ENCODE measurements at regions not wholly inside any gene's neighbourhood (a gene's known extent, or its start where the extent isn't known, plus 50 kb on each side); places are given as distances from the start of the nearest gene placed in this dataset.

- no peak overlapping the region for H2BK15ac ChIP-seq (ENCODE audit: low read depth, low read length)
- no peak overlapping the region for H2BK12ac ChIP-seq (ENCODE audit: insufficient read length, low read depth, low read length)
- no peaks in the 10 kb centered on the region for H3K23me2 ChIP-seq (ENCODE audit: insufficient read length, low read depth, low read length, poor library complexity, severe bottlenecking)
- no peaks in the 10 kb centered on the region for H4K20me1 ChIP-seq (ENCODE audit: control insufficient read depth, insufficient read depth, insufficient read length)
- H3K9me3 ChIP-seq (ENCODE audit: control insufficient read depth, low read depth, low read length), result no peaks in the 10 kb centered on the region
- H3K27ac ChIP-seq (ENCODE audit: insufficient read length, low read depth, low read length), result no peak overlapping the region
- H3K4me1 ChIP-seq (ENCODE audit: insufficient read depth, low read length), result no peaks in the 10 kb centered on the region
- H3K4ac ChIP-seq (ENCODE audit: low read depth, low read length), result no peak overlapping the region
- no peaks in the 10 kb centered on the region for H3K27me3 Mint-ChIP-seq (ENCODE audit: low read depth)
- H3K9ac ChIP-seq (ENCODE audit: extremely low read depth, insufficient read length, low read length), result no peak overlapping the region
- H2AK5ac ChIP-seq (ENCODE audit: insufficient read length, low read length), result no peak overlapping the region
- H3K4me2 ChIP-seq (ENCODE audit: insufficient read depth, insufficient read length, low read length), result no peak overlapping the region
- H3K4me3 Mint-ChIP-seq, result no peak overlapping the region
- H3K56ac ChIP-seq (ENCODE audit: insufficient read length, low read depth, low read length), result no peak overlapping the region
- H4K8ac ChIP-seq (replicated peaks; ENCODE audit: insufficient read length, low read depth, low read length), result no peak overlapping the region
- H2BK120ac ChIP-seq (ENCODE audit: low read depth, low read length, poor library complexity, severe bottlenecking), result no peak overlapping the region
- no peaks in the 10 kb centered on the region for H3K27me3 ChIP-seq (ENCODE audit: insufficient read depth, low read length)
- H3K14ac ChIP-seq (ENCODE audit: insufficient read depth, low read length), result no peak overlapping the region
- no peak overlapping the region for H2BK20ac ChIP-seq (ENCODE audit: low read depth, low read length, poor library complexity, severe bottlenecking)
- H3K27ac Mint-ChIP-seq, result peak overlapping the region; percentile 25 to 55 (median 50); a peak in 2 of 7 replicates
- no peaks in the 10 kb centered on the region; a peak in 1 of 5 replicates for H3K9me3 Mint-ChIP-seq
- no peak overlapping the region for H3K18ac ChIP-seq (ENCODE audit: insufficient read length, low read depth, low read length)
- no peak overlapping the region for H3T11ph ChIP-seq (ENCODE audit: low read length)
- H3K79me1 ChIP-seq (ENCODE audit: insufficient read depth, low read depth, low read length, poor library complexity, severe bottlenecking), result no peaks in the 10 kb centered on the region
- H2AFZ ChIP-seq (ENCODE audit: low read length), result no peak overlapping the region
- no peak overlapping the region for H2BK5ac ChIP-seq (ENCODE audit: insufficient read length, low read length)
- H4K91ac ChIP-seq (ENCODE audit: insufficient read length, low read depth, low read length), result no peak overlapping the region
- DNase-seq, result no peak
- H4K5ac ChIP-seq (ENCODE audit: insufficient read length, low read depth, low read length), result no peak overlapping the region
- WGBS (ENCODE audit: extremely low coverage, insufficient read length, low lambda C conversion rate), result no CpG with 5 or more reads among the region's 1 CpG
- peaks cover 4 to 8% of the 10 kb centered on the region in 2 experiments; a peak in 2 of 4 replicates for H3K4me1 Mint-ChIP-seq
- no peaks in the 10 kb centered on the region for H3K79me2 ChIP-seq (ENCODE audit: insufficient read depth, low read length)
- H3K36me3 Mint-ChIP-seq (ENCODE audit: insufficient read depth in 1 of 3, low read depth in 3 of 3), result peaks cover 0 to 4% (median 0%) of the 10 kb centered on the region in 3 experiments; a peak in 2 of 7 replicates
- no peak for TF ChIP-seq CTCF (conservative IDR thresholded peaks at IDR 0.05)
- no peak overlapping the region for H3K23ac ChIP-seq (ENCODE audit: insufficient read length, low read depth, low read length)
Observed at GRCh38 chr7:124369310-124369709, 336.4 kb upstream of the TMEM229A start.

All from H9 (cell line).